Muscle layer of duodenum (tissue), 2 donors: ENCODE measurements at regions not wholly inside any gene's neighbourhood (a gene's known extent, or its start where the extent isn't known, plus 50 kb on each side); places are given as distances from the start of the nearest gene placed in this dataset.

Experiments
- H3K27ac ChIP-seq: one replicate; pipeline ENCODE4 v1.7.0; 2013; ENCODE audit warnings: mild to moderate bottlenecking, low read length
- H3K27me3 ChIP-seq: one replicate; pipeline ENCODE4 v1.7.0; 2013; ENCODE audit warnings: low read depth, mild to moderate bottlenecking, control low read depth, low read length
- H3K36me3 ChIP-seq, 2 donors: one replicate each; pipeline ENCODE4 v1.7.0; 2013; ENCODE audit warnings: low read length in 2 of 2, control low read depth in 1 of 2, mild to moderate bottlenecking in 1 of 2; ENCODE audit not compliant: insufficient read depth in 2 of 2, control insufficient read depth in 1 of 2
- H3K4me1 ChIP-seq, 2 donors: one replicate each; pipeline ENCODE4 v1.7.0; 2013; ENCODE audit warnings: low read length in 2 of 2, mild to moderate bottlenecking in 2 of 2, control low read depth in 1 of 2, moderate library complexity in 1 of 2; ENCODE audit not compliant: insufficient read depth in 2 of 2, control insufficient read depth in 1 of 2
- H3K4me3 ChIP-seq, 2 donors: one replicate each; pipeline ENCODE4 v1.7.0; 2013; ENCODE audit warnings: low read length in 2 of 2, low read depth in 1 of 2, mild to moderate bottlenecking in 1 of 2
- H3K9me3 ChIP-seq, 2 donors: one replicate each; pipeline ENCODE4 v1.7.0; 2013; ENCODE audit warnings: low read length in 2 of 2, control low read depth in 1 of 2, mild to moderate bottlenecking in 1 of 2; ENCODE audit not compliant: control insufficient read depth in 1 of 2
- donor health status: healthy.

DNA sequence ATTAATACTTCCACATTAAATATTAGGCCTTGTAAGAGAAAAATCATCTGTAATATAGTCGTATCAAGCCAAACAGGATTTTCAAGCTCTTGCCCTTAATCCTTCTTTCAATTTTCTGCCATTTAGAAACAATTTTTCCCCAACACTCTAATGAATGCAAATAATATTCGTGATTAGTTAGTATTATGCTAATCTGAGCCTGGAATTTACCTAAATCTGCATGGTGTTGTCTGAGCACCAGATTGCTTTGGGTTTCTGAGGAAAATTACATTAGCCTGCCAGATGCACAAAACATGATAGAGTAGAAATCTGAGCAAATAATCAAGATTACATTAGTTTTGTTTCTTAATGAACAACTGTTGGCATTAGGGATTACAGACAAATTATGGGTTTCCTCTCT is 176.6 kb downstream of the ZDHHC21 start:
- H3K36me3 ChIP-seq: no peaks in the 10 kb centered on the region
- no peaks in the 10 kb centered on the region for H3K9me3 ChIP-seq
- no peak overlapping the region for H3K27ac ChIP-seq
- H3K4me1 ChIP-seq: no peaks in the 10 kb centered on the region
- no peaks in the 10 kb centered on the region for H3K27me3 ChIP-seq
- no peak overlapping the region for H3K4me3 ChIP-seq

DNA sequence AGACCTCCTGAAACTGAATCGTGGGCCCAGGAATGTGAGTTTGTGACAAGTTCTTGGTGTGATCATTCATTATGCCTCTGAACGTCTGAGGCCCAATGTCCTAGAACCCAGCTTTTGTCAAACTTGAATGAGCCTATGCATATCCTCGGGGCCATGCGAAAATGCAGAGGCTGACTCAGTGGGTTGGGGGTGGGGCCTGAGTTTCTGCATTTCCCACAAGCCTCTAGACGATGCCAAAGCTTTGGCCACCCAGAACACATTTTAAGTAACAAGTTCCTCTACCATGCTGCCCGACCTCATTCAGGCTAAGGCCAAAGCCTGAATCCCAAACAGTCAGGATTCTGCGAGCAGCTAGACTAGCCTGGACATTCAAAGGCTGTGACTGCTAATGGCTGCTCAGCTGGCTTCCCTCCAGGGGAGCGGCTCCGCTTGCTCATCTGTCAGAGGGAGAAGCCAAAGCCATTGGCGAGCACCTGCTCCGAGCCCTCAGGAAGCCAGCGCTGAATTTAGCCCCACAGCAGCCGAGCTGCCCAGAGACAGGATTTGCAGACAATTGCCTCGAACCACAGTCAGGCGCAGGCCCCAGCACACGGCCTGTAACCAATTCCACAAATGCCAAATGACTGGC is 177.5 kb downstream of the ZDHHC21 start:
- H3K27ac ChIP-seq: no peak overlapping the region
- H3K4me1 ChIP-seq: no peaks in the 10 kb centered on the region
- no peaks in the 10 kb centered on the region for H3K36me3 ChIP-seq
- no peaks in the 10 kb centered on the region for H3K27me3 ChIP-seq
- no peak overlapping the region for H3K4me3 ChIP-seq
- no peaks in the 10 kb centered on the region for H3K9me3 ChIP-seq

DNA sequence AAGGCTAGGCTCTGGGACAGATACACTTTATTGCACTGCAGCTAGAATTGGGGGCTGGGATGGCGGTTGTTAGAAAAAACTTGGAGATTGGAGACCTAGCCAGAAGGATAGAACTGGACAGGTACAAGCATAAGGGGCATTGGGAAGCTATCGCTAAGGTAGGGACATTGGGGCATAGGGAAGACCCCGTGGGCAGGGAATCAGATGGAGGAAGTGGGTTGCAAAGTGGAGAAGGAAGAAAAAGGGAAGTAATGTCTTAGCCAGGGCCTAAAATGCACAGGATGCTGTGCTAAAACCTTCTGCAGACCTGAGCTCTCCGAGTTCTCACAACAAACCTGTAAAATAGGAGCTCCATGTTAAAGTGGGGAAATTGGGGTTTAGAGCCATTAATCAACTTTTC is 178.2 kb downstream of the ZDHHC21 start:
- Histone ChIP-seq H3K36me3 (no peaks in the 10 kb centered on the region), H3K27me3 (no peaks in the 10 kb centered on the region), H3K4me1 (no peaks in the 10 kb centered on the region), H3K27ac (no peak overlapping the region), H3K9me3 (no peaks in the 10 kb centered on the region), H3K4me3 (no peak overlapping the region)

GRCh38 chr9:14512942-14513341 is 180.3 kb downstream of the ZDHHC21 start:
- Histone ChIP-seq H3K4me1 (no peaks in the 10 kb centered on the region), H3K9me3 (no peaks in the 10 kb centered on the region), H3K27me3 (no peaks in the 10 kb centered on the region), H3K4me3 (no peak overlapping the region), H3K27ac (no peak overlapping the region), H3K36me3 (no peaks in the 10 kb centered on the region)

- H3K27ac ChIP-seq: no peak overlapping the region
- no peaks in the 10 kb centered on the region for H3K9me3 ChIP-seq
- H3K36me3 ChIP-seq: no peaks in the 10 kb centered on the region
- no peaks in the 10 kb centered on the region for H3K4me1 ChIP-seq
- no peaks in the 10 kb centered on the region for H3K27me3 ChIP-seq
- no peak overlapping the region for H3K4me3 ChIP-seq
Measured at GRCh38 chr9:14511452-14511851, 181.8 kb downstream of the ZDHHC21 start.

DNA sequence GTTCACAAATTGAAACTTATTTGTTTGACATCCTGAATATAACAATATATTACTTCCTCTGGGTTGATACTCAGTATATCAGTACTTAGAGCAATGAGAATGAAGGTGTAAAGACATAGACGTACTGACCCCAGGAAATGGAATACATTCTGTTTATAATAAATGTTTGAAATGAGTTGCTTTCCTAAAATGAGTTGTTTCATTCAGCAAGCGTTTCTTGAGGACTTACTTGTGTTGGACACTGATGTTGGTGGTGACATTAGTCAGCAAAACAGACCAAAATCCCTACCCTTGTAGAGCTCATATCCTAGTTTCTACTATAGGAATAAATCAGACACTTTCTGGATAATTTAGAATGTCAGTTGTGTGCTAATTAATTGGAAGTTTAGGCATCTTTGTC is 184.3 kb downstream of the ZDHHC21 start:
- H3K27me3 ChIP-seq: no peaks in the 10 kb centered on the region
- no peaks in the 10 kb centered on the region for H3K9me3 ChIP-seq
- no peak overlapping the region for H3K27ac ChIP-seq
- H3K4me3 ChIP-seq: no peak overlapping the region
- no peaks in the 10 kb centered on the region for H3K36me3 ChIP-seq
- no peaks in the 10 kb centered on the region for H3K4me1 ChIP-seq

- no peak overlapping the region for H3K4me3 ChIP-seq
- no peak overlapping the region for H3K27ac ChIP-seq
Measured at GRCh38 chr9:14501366-14501765, 187.4 kb upstream of the NFIB start.

DNA sequence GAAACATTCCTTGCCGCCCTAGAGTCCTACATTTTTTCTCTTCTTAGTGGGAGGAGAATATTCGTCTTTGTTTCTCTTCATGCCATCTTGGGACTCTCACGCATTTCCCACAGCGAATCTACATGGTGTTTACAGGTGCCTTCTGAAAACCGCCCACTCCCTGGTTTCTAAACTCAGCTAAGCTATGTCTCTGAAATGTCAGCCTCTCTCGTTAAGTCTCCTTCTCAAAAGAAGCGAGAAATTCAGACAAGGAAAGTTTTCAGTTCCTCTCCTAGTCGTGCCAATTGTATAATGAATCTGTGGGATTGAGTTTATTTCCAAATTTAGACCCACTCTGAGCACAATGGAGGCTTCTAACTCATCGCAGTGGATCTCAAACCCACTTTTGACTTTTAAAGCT is 186.8 kb upstream of the NFIB start:
- Histone ChIP-seq H3K4me3 (no peak overlapping the region), H3K27ac (no peak overlapping the region), H3K9me3 (no peaks in the 10 kb centered on the region), H3K36me3 (no peaks in the 10 kb centered on the region), H3K4me1 (no peaks in the 10 kb centered on the region), H3K27me3 (no peaks in the 10 kb centered on the region)

More at GRCh38 chr9:14501366-14501765, 187.4 kb upstream of the NFIB start:
- H3K9me3 ChIP-seq: no peaks in the 10 kb centered on the region
- H3K4me1 ChIP-seq: no peaks in the 10 kb centered on the region
- no peaks in the 10 kb centered on the region for H3K36me3 ChIP-seq
- H3K27me3 ChIP-seq: no peaks in the 10 kb centered on the region

DNA sequence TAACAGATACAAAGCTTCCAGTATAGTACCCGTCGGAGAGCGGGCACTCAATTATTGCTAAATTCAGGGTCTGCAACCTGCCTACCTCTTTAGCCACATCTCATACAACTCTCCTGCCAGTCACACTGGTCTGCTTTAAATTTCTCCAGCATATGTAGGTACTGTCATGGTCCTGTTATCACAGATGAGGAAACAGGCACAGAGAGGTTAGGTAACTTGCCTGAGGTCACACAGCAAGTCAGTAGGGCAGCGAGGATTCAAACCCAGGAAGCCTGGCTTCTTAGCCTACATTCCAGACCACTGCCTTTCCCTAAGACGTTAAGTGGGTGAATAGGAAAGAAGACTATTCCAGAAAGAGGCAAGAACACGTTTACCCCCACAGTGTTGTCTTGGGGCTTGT is 186.0 kb upstream of the NFIB start:
- Histone ChIP-seq H3K27ac (no peak overlapping the region), H3K4me1 (no peaks in the 10 kb centered on the region), H3K4me3 (no peak overlapping the region), H3K27me3 (no peaks in the 10 kb centered on the region), H3K9me3 (no peaks in the 10 kb centered on the region), H3K36me3 (no peaks in the 10 kb centered on the region)

DNA sequence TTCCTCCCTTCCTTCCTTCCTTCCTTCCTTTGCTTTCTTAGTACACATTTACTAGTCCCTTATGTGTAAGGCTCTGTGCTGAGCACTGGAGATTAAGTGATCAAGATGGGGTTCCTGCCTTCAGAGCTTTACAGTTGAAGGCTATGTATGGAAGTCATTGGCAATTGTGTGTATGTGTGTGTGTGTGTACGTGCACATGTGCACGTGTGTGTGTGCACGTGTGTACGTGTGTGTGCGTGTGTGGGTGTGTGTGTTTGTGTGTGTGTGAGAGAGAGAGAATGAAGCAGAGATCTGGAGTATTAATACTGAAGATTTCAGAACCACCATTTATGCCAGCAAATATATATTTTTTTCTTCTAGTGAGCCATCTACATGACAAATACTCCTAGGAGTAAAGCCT is 184.9 kb upstream of the NFIB start:
- Histone ChIP-seq H3K9me3 (no peaks in the 10 kb centered on the region), H3K4me3 (no peak overlapping the region), H3K27me3 (no peaks in the 10 kb centered on the region), H3K27ac (no peak overlapping the region), H3K4me1 (no peaks in the 10 kb centered on the region), H3K36me3 (no peaks in the 10 kb centered on the region)

- Histone ChIP-seq H3K4me1 (no peaks in the 10 kb centered on the region), H3K36me3 (no peaks in the 10 kb centered on the region), H3K27ac (no peak overlapping the region), H3K27me3 (no peaks in the 10 kb centered on the region), H3K4me3 (no peak overlapping the region), H3K9me3 (no peaks in the 10 kb centered on the region)
Measured at GRCh38 chr9:14497476-14497875, 183.5 kb upstream of the NFIB start.

DNA sequence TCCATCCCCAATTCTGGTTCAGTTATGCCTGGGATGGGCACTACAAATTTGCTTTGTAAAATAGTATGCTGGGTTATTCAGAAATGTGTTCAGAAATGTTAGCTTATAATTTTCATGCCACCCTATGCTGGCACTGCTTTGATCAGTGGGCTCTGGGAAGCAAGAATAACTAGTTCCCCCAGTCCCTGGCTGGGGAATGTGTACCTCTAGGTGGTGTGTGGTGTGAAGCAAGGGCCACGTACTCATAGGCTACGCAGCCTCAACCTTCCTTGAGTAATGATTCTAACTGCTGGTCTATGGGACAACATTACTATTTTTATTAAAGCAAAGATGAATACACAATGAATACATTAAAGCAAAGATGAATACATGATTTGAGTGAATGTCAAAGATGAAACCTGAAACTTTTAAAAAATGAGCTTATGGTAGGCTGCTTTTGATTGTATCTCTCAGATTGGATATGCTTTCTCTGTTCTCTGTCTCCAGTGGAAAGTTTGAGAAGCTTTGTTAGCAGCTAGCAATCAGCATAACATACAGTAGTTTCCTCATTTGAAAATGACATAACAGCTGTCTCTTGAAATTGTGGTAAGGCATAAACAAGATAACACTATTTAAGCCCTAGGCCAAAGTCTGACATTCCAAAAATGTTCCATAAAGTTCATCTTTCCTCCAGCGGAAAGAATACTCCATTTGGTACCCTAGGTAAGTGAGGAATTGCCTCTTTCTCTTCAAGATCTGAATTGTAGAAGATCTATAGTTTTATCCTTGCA is 174.7 kb upstream of the NFIB start:
- no peak overlapping the region for H3K4me3 ChIP-seq
- no peaks in the 10 kb centered on the region for H3K27me3 ChIP-seq
- H3K4me1 ChIP-seq: no peaks in the 10 kb centered on the region
- H3K27ac ChIP-seq: no peak overlapping the region
- no peaks in the 10 kb centered on the region for H3K9me3 ChIP-seq
- no peaks in the 10 kb centered on the region for H3K36me3 ChIP-seq
